M059J (cell line): ENCODE measurements at regions not wholly inside any gene's neighbourhood (a gene's known extent, or its start where the extent isn't known, plus 50 kb on each side); places are given as distances from the start of the nearest gene placed in this dataset.
A peak's percentile ranks its signal among the peaks of the same experiment; 100 is the strongest.

Experiments used
- DNase-seq: peaks from one replicate; pipeline ENCODE4 v3.0.0-alpha.2; 2012; ENCODE audit warnings: low read depth

GRCh38 chr9:23431459-23431858 is 394.6 kb downstream of the ELAVL2 start:
- DNase-seq: no peak

GRCh38 chr9:23434654-23435053 is 391.4 kb downstream of the ELAVL2 start:
- DNase-seq: no peak

- DNase-seq: no peak
These were observed 387.6 kb downstream of the ELAVL2 start for GRCh38 chr9:23438299-23438907.

GRCh38 chr9:23441275-23441674 is 384.8 kb downstream of the ELAVL2 start:
- DNase-seq: no peak

- DNase-seq: no peak
These were observed 381.4 kb downstream of the ELAVL2 start for GRCh38 chr9:23444658-23445057.

DNA sequence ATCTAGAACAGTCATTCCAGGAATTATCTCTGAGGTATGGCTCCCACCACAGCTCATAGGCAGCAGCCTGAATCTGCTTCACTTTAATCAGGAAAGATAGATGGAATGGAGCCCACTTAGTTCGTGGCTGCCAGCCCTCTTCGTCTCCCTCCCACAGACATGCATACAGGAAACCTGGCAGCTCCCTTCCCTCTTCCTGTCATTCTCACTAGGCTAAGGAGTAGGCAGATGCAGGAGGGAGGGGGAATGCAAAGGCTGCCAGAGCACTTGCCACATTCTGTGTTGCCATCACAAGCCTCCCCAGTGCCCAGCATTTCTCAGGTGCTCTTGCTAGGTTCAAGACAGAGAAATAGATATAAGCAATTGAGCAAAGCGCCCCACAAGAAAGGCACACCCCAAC is 378.9 kb downstream of the ELAVL2 start:
- DNase-seq: no peak

DNA sequence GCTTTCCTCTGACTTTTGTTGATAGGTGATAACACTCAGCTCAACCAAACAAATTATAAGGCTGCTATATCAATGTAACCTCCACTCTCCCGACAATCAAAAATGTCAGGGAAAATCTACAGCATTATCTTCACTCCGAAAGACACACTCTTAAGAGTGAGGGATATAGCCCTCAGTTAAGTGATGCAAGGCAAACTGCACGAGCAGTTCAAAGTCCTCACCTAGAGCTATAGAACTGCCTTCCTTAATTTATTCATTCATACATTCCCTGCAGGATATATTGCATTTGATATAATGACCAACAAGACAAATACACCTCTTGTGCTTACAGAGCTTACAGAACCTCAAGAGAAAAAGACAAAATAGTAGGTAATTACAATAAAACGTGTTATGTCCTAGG is 378.1 kb downstream of the ELAVL2 start:
- DNase-seq: no peak

GRCh38 chr9:23451802-23452418 is 374.1 kb downstream of the ELAVL2 start:
- no peak for DNase-seq

- DNase-seq: peak; percentile 18
These were observed 361.8 kb downstream of the ELAVL2 start for GRCh38 chr9:23464275-23464674.

DNA sequence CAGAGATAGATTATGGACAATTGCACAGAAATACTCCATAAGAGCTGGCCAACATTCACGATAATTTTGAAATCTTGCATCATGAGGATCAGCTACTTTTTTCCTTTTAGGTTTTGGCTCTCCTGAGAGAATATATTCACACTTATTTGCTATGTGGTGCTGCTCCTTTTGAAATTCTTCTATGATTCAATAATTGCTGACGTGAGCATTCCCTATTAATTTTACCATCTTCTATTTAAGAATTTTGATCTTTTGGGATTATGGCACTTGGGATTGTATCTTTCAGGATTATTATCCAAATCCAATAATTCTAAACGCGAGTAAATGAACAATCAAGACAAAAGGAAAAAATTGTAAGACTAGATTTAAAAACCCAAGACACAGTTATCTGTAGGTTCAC is 358.8 kb downstream of the ELAVL2 start:
- no peak for DNase-seq

DNA sequence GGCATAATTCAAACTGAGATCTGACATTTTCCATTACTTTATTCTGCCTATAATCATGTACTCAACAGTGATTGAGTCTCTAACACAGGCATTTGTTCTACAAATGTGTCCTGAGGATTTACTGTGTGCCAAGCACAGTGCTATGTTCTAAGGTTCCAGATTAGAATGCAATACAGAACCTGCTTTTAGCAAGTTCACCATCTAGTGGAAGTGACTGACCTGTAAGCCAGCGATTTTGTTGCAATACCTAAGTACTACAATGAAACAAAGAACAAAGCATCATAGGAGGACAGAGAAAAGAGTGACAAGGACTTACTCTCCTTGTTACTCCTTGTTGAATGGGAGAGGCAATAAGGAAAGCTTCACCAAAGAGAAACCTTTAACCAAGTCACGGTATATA is 348.1 kb downstream of the ELAVL2 start:
- DNase-seq: no peak

DNA sequence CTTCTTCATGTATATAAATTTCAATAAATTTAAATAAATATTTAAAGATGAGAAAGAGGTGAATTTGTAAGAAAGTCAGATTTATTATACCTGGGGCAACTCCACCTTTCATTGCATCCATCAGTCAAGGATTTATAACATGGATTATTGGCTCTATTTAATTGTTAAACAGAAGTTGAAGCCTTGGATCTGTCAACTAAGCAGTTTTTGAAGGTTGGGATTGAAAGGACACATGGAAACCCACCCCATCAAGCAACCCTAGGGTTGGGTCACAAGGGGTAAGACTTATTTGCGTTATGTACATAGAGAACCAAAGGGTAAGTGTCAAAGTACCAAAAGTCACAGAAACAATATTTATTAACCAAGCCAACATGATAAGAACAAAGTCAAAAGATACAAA is 342.5 kb downstream of the ELAVL2 start:
- DNase-seq: no peak

DNA sequence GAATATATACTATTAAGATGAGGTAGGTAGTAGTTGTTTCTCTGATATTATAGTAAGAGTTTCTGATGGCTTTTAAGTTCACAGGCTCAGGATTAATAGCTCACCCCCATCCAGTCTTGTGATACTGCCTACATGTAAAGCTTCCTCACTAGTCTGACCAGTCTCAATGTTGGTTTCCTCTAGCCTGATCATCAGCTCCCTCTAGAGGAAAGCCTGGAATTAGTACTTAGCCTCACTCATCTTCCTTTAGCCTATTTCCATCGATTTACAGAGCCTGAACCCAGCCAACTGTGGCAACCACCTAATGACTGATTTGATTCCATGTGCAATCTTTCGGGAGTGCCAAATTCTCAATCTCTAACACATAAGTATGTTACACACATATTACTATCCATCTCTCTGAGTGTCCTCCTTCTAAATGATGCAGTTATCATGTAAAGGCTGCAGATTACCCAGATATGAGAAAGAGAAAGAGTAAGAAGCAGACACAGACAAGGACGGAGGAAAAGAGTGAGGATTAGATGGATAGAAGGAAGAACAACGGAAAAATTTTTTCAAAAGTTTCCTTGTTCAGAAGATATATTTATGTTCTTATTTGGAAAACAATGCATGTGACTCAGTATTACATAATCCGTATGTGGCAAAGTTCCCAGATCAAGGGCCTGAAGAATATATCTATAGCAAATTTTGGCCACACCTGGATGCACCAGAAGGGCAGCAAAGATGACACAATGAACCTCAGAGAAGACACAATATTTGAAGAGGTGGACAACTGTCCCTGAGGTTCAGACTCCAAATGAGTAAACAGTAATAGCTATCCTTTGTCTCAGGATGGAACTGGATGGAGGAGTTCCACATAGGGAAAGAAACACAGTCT is 333.7 kb downstream of the ELAVL2 start:
- peak; percentile 69 for DNase-seq

DNA sequence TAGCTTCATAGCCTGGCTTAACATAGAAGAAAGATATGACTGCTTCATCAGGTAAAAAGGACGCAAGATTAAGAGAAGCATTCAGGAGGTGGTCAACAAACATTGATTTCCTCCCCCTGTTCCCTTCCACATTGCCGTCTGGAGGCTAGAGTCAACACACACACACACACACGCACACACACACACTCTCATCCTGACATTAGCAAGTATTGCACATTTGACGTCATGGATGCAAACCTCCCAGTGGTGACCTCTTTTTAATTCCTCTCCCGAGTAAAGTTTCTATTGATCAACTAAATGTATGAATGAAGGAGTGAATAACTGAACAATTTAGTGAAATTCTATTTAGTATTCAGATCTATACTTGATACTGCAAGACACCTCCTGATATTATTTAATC is 332.8 kb downstream of the ELAVL2 start:
- DNase-seq: no peak

GRCh38 chr9:23496489-23497136 is 329.4 kb downstream of the ELAVL2 start:
- DNase-seq: no peak

DNA sequence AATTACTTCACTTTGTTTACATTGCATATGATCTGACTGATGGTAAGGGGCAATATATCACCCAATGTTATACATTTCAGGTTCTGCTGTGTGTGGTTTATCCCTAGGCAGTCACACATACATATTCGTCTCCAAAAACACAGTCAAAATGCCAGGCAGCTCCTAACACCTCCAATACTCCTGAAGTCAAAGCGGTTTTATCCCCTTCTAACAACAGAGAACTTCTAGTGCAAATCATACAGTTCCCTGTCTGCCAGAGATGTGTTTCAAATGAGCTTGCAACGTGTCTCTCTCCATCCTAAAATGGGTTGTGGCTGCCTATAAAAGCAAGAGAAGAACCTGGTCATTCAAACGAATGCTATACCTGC is 328.9 kb downstream of the ELAVL2 start:
- no peak for DNase-seq

GRCh38 chr9:23502004-23502403 is 324.0 kb downstream of the ELAVL2 start:
- DNase-seq: no peak

- no peak for DNase-seq
These were observed 303.1 kb downstream of the ELAVL2 start for GRCh38 chr9:23522952-23523351.

DNA sequence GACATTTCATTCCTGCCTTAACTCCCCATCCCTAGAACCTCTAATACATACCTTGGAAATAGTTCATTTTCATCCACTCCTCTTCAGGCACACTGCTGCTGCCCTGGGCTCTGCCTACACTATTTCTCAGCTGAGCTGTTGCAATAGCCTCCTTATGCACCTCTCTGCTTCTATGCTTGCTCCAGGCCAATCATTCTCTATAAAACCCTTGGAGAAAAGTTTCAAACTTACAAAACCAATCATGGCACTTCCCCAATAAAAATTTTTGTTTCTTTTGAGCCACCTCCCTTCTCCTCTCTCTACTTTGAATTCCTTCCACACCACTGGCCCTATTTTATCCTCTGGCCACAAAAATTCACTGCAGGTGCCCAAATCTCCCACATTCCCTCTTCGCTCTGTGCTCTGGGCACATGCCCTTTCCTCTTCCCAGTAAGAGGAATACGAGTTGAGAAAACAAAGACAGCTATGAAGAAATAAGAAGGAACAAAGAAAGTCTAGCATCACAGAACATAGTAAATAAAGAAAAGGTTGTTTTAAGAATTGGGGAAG is 301.4 kb downstream of the ELAVL2 start:
- peak; percentile 67 for DNase-seq

GRCh38 chr9:23526806-23527205 is 299.2 kb downstream of the ELAVL2 start:
- peak; percentile 51 for DNase-seq

DNA sequence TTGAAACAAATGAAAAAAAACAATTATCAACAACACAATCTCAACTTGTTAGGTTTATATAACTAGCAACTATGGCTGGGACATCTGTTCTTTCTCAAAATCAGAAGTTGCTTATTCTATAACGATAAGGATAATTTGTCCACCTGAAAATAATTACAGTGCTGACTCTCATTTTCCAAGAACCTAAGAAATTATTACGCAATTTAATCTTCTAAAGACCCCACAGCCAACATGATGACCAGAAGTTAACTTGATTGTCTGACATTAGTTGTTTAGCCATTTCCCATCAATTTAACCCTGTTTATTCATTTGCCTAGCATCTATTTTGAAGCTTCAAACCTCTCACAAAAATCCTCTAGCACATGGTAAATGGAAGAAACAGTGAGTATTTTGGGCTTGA is 293.8 kb downstream of the ELAVL2 start:
- no peak for DNase-seq
